ENCODE measurements at regions not wholly inside any gene's neighbourhood (a gene's known extent, or its start where the extent isn't known, plus 50 kb on each side); places are given as distances from the start of the nearest gene placed in this dataset.
"Not testable (repeated sequence)": the region's sequence is repeated elsewhere in the genome, so short reads cannot be mapped to it uniquely, and the experiment has no call there.

DNA sequence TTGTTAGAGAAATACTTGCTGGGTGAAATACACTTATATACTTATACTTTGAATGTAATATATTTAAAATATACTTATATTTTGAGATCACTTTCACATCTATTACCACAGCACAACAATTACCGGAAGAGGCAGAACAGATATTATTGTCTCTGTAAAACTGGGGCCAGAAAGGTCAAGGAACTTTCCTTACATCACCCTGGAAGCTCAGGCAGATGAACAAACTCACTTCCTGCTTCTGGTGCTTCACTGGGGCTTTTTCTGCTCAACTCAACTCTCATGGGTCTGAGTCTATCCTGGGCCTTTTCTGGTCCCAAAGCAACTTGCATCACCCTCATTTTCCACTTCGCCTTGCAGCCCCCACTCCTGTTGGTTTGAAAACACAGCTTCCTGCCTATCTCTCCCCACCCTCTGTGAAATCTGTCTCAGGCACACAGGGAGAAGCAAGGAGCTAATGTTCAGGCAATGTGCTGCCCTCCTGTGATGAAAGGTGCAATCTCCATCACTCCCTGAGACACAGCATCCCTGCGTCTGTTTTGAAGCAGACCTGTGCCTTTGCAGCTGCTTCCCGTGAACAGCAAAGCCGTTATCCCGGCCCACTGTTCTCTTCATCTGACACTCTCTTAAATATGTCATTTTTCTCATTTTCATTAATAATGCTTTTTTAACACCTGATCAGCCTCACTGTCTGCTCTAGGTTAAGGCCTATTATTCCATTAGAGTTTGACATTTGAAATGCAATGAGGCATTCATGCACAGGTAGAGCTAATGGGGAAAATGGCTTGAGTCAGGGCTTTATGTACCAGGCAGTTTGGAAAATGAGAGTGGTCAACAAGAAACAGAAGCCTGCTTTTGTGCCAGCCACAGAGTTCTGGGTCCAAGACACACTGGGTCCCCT, 251.9 kb upstream of the CHAC2 start:
- no peaks in the 10 kb centered on the region for H3K9me3 ChIP-seq (ENCODE audit: control insufficient read depth in 5 of 5, low read length in 5 of 5)
- no peak overlapping the region for H3K4me3 ChIP-seq (ENCODE audit: low read depth in 1 of 5, low read length in 5 of 5)
- no peak overlapping the region for H3K27ac ChIP-seq (ENCODE audit: low read depth, low read length)
- no peaks in the 10 kb centered on the region for H3K36me3 ChIP-seq (ENCODE audit: control insufficient read depth in 5 of 5, insufficient read depth in 5 of 5, low read length in 5 of 5)
- H3K9ac ChIP-seq (ENCODE audit: low read length in 5 of 5): no peak overlapping the region
- peaks cover 0 to 4% (median 0%) of the 10 kb centered on the region in 5 donors for H3K4me1 ChIP-seq (ENCODE audit: control insufficient read depth in 5 of 5, insufficient read depth in 5 of 5, low read length in 5 of 5)
- H3K27me3 ChIP-seq (ENCODE audit: control insufficient read depth in 5 of 5, insufficient read depth in 4 of 5, low read length in 5 of 5): no peaks in the 10 kb centered on the region

DNA sequence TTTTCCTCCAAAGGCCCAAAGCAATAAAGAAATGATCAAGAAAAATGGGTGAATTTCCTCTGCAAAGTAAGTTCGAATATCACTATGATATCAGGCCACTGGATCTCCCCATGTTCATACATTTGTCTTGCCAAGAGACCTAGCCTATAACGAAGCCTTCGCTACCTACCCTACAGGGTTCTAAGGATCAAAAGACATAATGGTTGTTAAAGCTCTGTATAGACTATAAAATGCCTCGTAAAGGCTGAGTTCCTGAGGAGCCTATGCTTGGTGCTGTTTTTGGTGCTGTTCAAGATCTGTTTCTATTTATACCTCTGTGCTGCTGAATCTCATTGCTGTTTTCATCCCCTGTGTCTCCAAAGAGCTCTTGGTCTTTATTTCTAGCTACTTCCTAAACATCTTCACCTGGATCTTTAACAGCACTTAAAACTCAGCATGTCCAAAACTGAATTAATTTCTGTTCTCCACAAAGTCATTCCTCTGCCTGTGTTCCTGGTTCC, 254.4 kb upstream of the CHAC2 start:
- Histone ChIP-seq H3K27ac (ENCODE audit: low read depth, low read length) (no peak overlapping the region), H3K36me3 (ENCODE audit: control insufficient read depth in 5 of 5, insufficient read depth in 5 of 5, low read length in 5 of 5) (no peaks in the 10 kb centered on the region), H3K4me1 (ENCODE audit: control insufficient read depth in 5 of 5, insufficient read depth in 5 of 5, low read length in 5 of 5) (peaks cover 0 to 4% (median 0%) of the 10 kb centered on the region in 5 donors), H3K9me3 (ENCODE audit: control insufficient read depth in 5 of 5, low read length in 5 of 5) (no peaks in the 10 kb centered on the region), H3K9ac (ENCODE audit: low read length in 5 of 5) (no peak overlapping the region), H3K27me3 (ENCODE audit: control insufficient read depth in 5 of 5, insufficient read depth in 4 of 5, low read length in 5 of 5) (no peaks in the 10 kb centered on the region), H3K4me3 (ENCODE audit: low read depth in 1 of 5, low read length in 5 of 5) (no peak overlapping the region)

DNA sequence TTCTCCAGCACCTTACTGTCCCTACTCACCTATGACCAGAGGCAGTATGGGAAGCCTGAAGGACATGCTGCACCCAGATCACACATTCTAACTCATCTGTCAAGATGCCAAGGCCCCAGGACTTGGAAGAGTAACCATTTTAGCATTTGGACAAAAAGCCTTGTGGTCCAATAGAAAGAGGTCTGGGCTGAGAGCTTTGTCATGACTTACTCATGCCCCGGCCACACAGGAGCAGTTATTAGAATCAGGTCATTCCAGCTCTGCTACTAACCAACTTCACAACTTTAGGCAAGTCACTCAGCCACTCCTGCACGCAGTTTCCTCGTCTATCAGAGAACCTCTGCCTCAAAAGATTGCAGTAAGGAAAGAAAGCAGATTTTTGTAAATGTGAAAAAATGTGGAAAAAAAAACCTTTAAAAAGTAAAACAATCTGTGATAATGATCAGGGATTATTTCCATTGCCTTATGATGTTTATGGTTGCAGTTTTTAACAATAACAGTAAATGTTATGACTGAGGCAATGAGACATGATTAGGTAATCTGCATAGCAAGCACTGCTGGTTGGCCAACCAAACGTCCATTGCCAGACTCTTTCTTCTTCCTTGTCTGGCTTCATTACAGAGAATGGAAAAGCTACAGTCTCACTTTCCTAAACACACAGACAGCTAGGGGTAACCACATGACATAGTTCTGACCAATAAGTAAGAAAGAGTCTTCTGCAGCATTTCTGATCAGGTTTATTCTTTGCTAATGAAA, 255.4 kb upstream of the CHAC2 start:
- Histone ChIP-seq H3K36me3 (ENCODE audit: control insufficient read depth in 5 of 5, insufficient read depth in 5 of 5, low read length in 5 of 5) (no peaks in the 10 kb centered on the region), H3K4me3 (ENCODE audit: low read depth in 1 of 5, low read length in 5 of 5) (no peak overlapping the region), H3K9ac (ENCODE audit: low read length in 5 of 5) (no peak overlapping the region), H3K27me3 (ENCODE audit: control insufficient read depth in 5 of 5, insufficient read depth in 4 of 5, low read length in 5 of 5) (no peaks in the 10 kb centered on the region), H3K27ac (ENCODE audit: low read depth, low read length) (no peak overlapping the region), H3K9me3 (ENCODE audit: control insufficient read depth in 5 of 5, low read length in 5 of 5) (no peaks in the 10 kb centered on the region), H3K4me1 (ENCODE audit: control insufficient read depth in 5 of 5, insufficient read depth in 5 of 5, low read length in 5 of 5) (peaks cover 0 to 4% (median 0%) of the 10 kb centered on the region in 5 donors)

DNA sequence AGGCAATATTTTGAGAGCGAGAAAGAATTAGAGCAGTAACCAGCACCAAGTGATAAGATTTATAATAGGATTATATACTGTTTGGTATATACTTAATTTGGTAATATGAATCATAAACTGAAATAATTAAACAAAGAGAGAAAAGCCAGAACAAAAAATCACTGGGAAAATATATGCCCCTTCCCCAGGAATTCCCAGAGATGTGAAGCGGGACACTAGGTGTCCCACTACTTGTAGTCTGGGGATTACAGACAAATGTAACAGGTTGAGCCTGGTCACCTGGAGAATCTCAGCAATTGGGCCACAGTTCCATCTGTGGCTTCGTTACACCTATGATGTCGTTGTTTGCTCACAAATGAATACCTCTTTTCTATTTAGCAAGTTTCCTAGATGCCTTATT, 256.1 kb upstream of the CHAC2 start:
- no peaks in the 10 kb centered on the region for H3K36me3 ChIP-seq (ENCODE audit: control insufficient read depth in 5 of 5, insufficient read depth in 5 of 5, low read length in 5 of 5)
- no peaks in the 10 kb centered on the region for H3K9me3 ChIP-seq (ENCODE audit: control insufficient read depth in 5 of 5, low read length in 5 of 5)
- no peak overlapping the region for H3K9ac ChIP-seq (ENCODE audit: low read length in 5 of 5)
- no peak overlapping the region for H3K4me3 ChIP-seq (ENCODE audit: low read depth in 1 of 5, low read length in 5 of 5)
- H3K27me3 ChIP-seq (ENCODE audit: control insufficient read depth in 5 of 5, insufficient read depth in 4 of 5, low read length in 5 of 5): no peaks in the 10 kb centered on the region
- peaks cover 0 to 4% (median 0%) of the 10 kb centered on the region in 5 donors for H3K4me1 ChIP-seq (ENCODE audit: control insufficient read depth in 5 of 5, insufficient read depth in 5 of 5, low read length in 5 of 5)
- no peak overlapping the region for H3K27ac ChIP-seq (ENCODE audit: low read depth, low read length)

DNA sequence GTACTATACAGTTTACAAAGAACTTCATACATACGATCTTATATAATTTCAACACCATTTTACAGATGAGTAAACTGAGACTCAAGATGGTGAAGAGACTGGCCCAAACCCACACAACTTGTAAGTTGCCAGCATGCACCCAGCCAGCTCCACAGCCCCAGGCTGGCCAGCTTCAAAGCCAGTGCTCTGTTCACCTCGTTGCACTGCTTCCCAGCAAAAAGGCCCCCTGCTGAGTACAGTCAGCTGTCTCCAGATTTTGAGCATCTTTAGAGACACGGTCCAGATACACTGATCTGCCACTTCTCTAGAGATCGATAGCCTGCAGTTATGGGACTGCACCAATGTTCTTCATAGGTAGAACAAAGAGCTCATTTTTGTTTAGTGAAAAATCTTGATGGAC, 257.2 kb upstream of the CHAC2 start:
- Histone ChIP-seq H3K9ac (ENCODE audit: low read length in 5 of 5) (no peak overlapping the region), H3K27ac (ENCODE audit: low read depth, low read length) (no peak overlapping the region), H3K4me3 (ENCODE audit: low read depth in 1 of 5, low read length in 5 of 5) (no peak overlapping the region), H3K4me1 (ENCODE audit: control insufficient read depth in 5 of 5, insufficient read depth in 5 of 5, low read length in 5 of 5) (peaks cover 0 to under 1% (median 0%) of the 10 kb centered on the region in 5 donors), H3K36me3 (ENCODE audit: control insufficient read depth in 5 of 5, insufficient read depth in 5 of 5, low read length in 5 of 5) (no peaks in the 10 kb centered on the region), H3K9me3 (ENCODE audit: control insufficient read depth in 5 of 5, low read length in 5 of 5) (no peaks in the 10 kb centered on the region), H3K27me3 (ENCODE audit: control insufficient read depth in 5 of 5, insufficient read depth in 4 of 5, low read length in 5 of 5) (no peaks in the 10 kb centered on the region)

DNA sequence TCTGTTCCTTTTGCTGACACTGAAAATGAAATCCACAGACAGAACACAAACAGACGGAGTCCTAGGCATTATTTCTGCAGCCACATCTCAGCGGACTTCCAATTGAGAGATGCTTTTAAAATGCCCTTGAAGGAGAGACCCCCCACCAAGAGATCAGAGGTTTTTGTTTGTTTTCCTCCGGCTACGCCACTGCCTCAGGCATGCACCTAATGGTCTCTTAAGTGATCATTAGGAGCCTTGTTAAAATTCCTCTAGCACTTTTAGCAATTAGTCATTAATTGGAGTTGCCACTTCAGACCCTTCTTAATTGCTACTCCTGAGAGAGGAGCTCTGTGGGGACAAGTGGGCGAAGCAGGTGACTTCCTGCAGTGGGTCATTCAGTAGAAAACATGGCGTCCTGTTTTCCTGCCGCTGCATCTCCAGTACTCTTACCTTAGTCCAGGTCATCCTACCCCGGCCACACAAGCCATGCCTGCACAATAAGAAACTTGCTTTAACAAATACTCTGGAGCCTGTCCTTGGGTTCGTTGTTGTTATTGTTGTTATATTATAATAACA, 257.7 kb upstream of the CHAC2 start:
- no peaks in the 10 kb centered on the region for H3K27me3 ChIP-seq (ENCODE audit: control insufficient read depth in 5 of 5, insufficient read depth in 4 of 5, low read length in 5 of 5)

DNA sequence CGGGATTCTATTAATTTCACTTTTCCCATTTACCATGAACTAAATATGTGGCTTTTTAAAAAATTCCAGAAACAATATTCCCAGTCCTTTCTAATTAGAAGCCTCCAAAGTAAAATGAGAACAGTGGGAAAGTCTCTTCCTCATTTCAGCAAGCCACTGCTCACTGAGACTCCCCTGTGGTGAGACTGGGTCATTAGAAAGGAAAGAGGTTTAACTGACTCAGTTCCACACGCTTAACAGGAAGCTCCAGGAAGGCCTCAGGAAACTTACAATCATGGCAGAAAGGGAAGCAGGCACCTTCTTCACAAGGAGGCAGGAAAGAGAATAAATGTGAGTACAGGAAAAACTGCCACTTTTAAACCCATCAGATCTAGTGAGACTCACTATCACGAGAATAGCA, 258.9 kb upstream of the CHAC2 start:
- Histone ChIP-seq H3K36me3 (ENCODE audit: control insufficient read depth in 5 of 5, insufficient read depth in 5 of 5, low read length in 5 of 5) (no peaks in the 10 kb centered on the region), H3K9me3 (ENCODE audit: control insufficient read depth in 5 of 5, low read length in 5 of 5) (no peaks in the 10 kb centered on the region), H3K27ac (ENCODE audit: low read depth, low read length) (no peak overlapping the region)

More for the DNA sequence above, 257.7 kb upstream of the CHAC2 start:
- no peak overlapping the region for H3K9ac ChIP-seq (ENCODE audit: low read length in 5 of 5)
- H3K9me3 ChIP-seq (ENCODE audit: control insufficient read depth in 5 of 5, low read length in 5 of 5): no peaks in the 10 kb centered on the region
- H3K36me3 ChIP-seq (ENCODE audit: control insufficient read depth in 5 of 5, insufficient read depth in 5 of 5, low read length in 5 of 5): no peaks in the 10 kb centered on the region
- no peaks in the 10 kb centered on the region for H3K4me1 ChIP-seq (ENCODE audit: control insufficient read depth in 5 of 5, insufficient read depth in 5 of 5, low read length in 5 of 5)
- no peak overlapping the region for H3K27ac ChIP-seq (ENCODE audit: low read depth, low read length)
- H3K4me3 ChIP-seq (ENCODE audit: low read depth in 1 of 5, low read length in 5 of 5): no peak overlapping the region

DNA sequence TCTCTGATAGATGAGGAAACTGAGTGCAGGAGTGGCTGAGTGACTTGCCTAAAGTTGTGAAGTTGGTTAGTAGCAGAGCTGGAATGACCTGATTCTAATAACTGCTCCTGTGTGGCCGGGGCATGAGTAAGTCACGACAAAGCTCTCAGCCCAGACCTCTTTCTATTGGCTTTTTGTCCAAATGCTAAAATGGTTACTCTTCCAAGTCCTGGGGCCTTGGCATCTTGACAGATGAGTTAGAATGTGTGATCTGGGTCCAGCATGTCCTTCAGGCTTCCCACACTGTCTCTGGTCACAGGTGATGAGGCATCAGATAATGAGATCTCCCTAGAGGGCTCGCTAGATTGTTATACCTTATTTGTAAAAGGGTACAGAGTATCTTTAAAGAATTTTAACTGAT, 260.5 kb upstream of the CHAC2 start:
- H3K36me3 ChIP-seq (ENCODE audit: control insufficient read depth in 5 of 5, insufficient read depth in 5 of 5, low read length in 5 of 5); H3K9ac ChIP-seq (ENCODE audit: low read length in 5 of 5); H3K4me3 ChIP-seq (ENCODE audit: low read depth in 1 of 5, low read length in 5 of 5); H3K27me3 ChIP-seq (ENCODE audit: control insufficient read depth in 5 of 5, insufficient read depth in 4 of 5, low read length in 5 of 5); H3K9me3 ChIP-seq (ENCODE audit: control insufficient read depth in 5 of 5, low read length in 5 of 5); H3K27ac ChIP-seq (ENCODE audit: low read depth, low read length); H3K4me1 ChIP-seq (ENCODE audit: control insufficient read depth in 5 of 5, insufficient read depth in 5 of 5, low read length in 5 of 5): not testable (repeated sequence)

More for the DNA sequence above, 258.9 kb upstream of the CHAC2 start:
- H3K4me3 ChIP-seq (ENCODE audit: low read depth in 1 of 5, low read length in 5 of 5): no peak overlapping the region
- H3K4me1 ChIP-seq (ENCODE audit: control insufficient read depth in 5 of 5, insufficient read depth in 5 of 5, low read length in 5 of 5): peaks cover 0 to 2% (median 0%) of the 10 kb centered on the region in 5 donors
- H3K9ac ChIP-seq (ENCODE audit: low read length in 5 of 5): no peak overlapping the region
- H3K27me3 ChIP-seq (ENCODE audit: control insufficient read depth in 5 of 5, insufficient read depth in 4 of 5, low read length in 5 of 5): no peaks in the 10 kb centered on the region

DNA sequence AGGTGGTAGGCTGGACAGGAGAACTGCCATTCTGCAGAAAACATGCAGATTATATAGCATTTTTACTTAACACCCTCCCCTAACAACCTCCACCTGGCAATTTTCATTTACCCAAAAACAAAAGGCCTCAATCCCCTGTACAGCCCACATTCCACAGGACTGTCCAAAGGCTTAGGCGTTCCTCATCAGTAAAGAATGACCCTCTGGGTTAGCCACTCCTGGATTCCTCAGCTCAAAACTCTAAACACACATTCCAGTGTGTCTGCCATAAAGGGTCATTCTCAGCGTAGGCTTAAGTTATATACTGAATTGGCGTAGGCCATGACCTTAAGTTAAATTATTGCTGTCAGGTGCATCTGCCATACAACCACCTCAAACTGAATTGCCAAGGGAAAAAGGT, 261.8 kb upstream of the CHAC2 start:
- no peaks in the 10 kb centered on the region for H3K36me3 ChIP-seq (ENCODE audit: control insufficient read depth in 5 of 5, insufficient read depth in 5 of 5, low read length in 5 of 5)
- no peak overlapping the region for H3K4me3 ChIP-seq (ENCODE audit: low read depth in 1 of 5, low read length in 5 of 5)
- no peaks in the 10 kb centered on the region for H3K27me3 ChIP-seq (ENCODE audit: control insufficient read depth in 5 of 5, insufficient read depth in 4 of 5, low read length in 5 of 5)
- no peaks in the 10 kb centered on the region for H3K9me3 ChIP-seq (ENCODE audit: control insufficient read depth in 5 of 5, low read length in 5 of 5)
- no peak overlapping the region for H3K9ac ChIP-seq (ENCODE audit: low read length in 5 of 5)
- H3K27ac ChIP-seq (ENCODE audit: low read depth, low read length): no peak overlapping the region
- peaks cover 0 to 2% (median 0%) of the 10 kb centered on the region in 5 donors for H3K4me1 ChIP-seq (ENCODE audit: control insufficient read depth in 5 of 5, insufficient read depth in 5 of 5, low read length in 5 of 5)

DNA sequence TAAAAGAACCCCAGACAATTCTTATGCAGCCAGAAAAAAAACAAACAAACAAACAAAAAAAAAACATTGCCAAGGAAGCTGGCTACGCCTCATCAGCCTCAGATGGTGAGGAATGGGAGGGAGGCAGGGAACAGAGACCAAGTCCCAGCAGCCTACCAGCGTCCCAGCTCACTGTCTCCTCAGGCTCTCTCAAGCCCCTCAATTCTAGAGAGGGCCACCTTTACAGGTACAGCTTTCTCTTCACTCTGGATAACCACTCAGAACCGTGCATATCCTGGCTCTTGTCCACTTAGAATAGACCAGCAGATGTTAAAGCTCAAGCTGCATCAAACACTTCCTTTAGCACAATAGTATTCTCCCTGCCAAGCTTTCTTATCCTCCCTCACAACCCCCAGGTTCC, 263.1 kb upstream of the CHAC2 start:
- Histone ChIP-seq H3K36me3 (ENCODE audit: control insufficient read depth in 5 of 5, insufficient read depth in 5 of 5, low read length in 5 of 5) (no peaks in the 10 kb centered on the region), H3K4me1 (ENCODE audit: control insufficient read depth in 5 of 5, insufficient read depth in 5 of 5, low read length in 5 of 5) (peaks cover 0 to 2% (median 0%) of the 10 kb centered on the region in 5 donors), H3K9ac (ENCODE audit: low read length in 5 of 5) (no peak overlapping the region), H3K9me3 (ENCODE audit: control insufficient read depth in 5 of 5, low read length in 5 of 5) (no peaks in the 10 kb centered on the region), H3K27ac (ENCODE audit: low read depth, low read length) (no peak overlapping the region), H3K4me3 (ENCODE audit: low read depth in 1 of 5, low read length in 5 of 5) (no peak overlapping the region), H3K27me3 (ENCODE audit: control insufficient read depth in 5 of 5, insufficient read depth in 4 of 5, low read length in 5 of 5) (no peaks in the 10 kb centered on the region)

Data from subcutaneous abdominal adipose tissue (tissue), 5 donors.